GM10266 (cell line): ENCODE measurements at regions not wholly inside any gene's neighbourhood (a gene's known extent, or its start where the extent isn't known, plus 50 kb on each side); places are given as distances from the start of the nearest gene placed in this dataset.

Experiments
- DNase-seq: peaks from one replicate; pipeline ENCODE4 v3.0.0; 2012; ENCODE audit errors: extremely low spot score
- TF ChIP-seq, protein P1 (sequence below): IDR thresholded peaks from 2 replicates; pipeline ENCODE4 v1.5.1; 2012; ENCODE audit warnings: mild to moderate bottlenecking, low read depth; ENCODE audit not compliant: control insufficient read depth, insufficient read depth; ENCODE audit errors: missing control alignments

DNA sequence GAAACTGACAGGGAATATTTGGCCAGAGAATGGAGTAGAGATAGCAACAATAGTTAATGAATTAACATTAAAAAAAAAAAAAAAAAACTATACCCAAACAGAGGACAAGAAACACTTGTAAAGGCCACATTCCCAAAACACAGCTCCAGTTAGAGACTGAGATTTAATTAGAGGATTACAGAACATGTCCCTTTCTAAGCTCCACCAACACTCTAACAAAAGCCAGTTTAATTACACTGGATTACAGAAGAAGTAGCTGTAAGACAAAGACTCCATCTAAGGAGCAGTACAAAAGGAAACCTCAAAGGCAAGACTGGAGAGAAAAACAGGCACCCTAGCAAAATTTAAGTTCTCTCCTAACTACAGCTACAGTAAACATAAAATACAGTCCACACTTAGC lies 1247.7 kb upstream of the AGA start:
- DNase-seq, result no peak
- TF ChIP-seq, protein P1, sequence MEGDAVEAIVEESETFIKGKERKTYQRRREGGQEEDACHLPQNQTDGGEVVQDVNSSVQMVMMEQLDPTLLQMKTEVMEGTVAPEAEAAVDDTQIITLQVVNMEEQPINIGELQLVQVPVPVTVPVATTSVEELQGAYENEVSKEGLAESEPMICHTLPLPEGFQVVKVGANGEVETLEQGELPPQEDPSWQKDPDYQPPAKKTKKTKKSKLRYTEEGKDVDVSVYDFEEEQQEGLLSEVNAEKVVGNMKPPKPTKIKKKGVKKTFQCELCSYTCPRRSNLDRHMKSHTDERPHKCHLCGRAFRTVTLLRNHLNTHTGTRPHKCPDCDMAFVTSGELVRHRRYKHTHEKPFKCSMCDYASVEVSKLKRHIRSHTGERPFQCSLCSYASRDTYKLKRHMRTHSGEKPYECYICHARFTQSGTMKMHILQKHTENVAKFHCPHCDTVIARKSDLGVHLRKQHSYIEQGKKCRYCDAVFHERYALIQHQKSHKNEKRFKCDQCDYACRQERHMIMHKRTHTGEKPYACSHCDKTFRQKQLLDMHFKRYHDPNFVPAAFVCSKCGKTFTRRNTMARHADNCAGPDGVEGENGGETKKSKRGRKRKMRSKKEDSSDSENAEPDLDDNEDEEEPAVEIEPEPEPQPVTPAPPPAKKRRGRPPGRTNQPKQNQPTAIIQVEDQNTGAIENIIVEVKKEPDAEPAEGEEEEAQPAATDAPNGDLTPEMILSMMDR, result no peak

DNA sequence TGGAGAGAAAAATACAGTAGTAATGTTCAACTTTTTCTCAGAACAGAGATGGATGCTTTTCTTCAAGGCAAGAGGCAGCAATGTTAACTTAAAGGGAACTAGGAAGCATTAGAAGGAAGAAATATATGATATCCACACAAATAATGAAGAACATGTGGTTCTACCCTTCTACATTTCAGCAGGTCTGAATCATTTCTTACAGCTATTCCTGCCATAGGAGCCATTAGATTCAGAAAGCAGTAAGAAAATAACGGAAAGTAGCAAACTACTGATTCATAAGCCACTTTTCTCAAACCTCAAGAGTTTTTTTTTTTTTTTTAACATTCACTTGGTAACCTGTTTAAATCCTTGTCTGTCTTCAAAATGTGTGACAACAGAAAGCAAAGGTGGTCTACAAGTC lies 1251.6 kb upstream of the AGA start:
- TF ChIP-seq, protein P1, result no peak
- DNase-seq, result no peak

DNA sequence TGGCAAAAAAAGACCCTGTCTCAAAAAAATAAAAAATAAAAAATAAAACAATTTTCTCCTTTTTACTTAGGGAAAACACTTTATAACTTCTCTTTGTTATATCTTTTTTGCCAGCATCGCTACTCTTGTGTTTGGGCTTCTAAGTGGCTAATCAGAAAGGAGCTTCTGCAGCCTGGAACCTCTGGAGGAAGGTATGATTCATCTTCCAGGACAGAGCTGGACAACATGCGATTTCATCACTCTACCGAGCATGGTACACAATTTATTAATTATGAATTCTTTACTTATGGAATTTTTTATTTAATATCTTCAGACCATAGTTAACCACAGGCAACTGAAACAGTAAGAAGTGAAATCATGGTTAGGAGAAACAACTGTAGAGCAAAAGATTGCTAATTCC lies 1254.3 kb upstream of the AGA start:
- no peak for DNase-seq
- TF ChIP-seq, protein P1, result no peak

DNA sequence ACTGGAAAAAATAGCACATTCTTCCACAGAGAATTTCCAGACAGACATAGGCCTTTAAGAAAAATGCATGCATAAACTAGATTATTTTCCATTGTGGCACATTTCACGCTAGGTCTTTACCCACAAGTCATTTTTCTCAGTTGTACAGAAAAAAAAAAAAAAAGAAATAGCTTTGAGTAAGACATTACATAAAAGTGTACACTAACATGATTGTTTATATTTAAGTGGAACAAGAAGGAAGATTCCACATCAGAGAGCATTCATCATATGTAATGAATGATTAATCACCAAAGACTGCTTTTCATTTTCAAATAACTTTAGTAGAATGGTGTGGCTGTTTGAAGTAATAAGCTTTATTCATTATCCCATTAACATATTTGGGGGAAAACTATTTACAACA lies 1270.2 kb upstream of the AGA start:
- TF ChIP-seq, protein P1, result no peak

DNA sequence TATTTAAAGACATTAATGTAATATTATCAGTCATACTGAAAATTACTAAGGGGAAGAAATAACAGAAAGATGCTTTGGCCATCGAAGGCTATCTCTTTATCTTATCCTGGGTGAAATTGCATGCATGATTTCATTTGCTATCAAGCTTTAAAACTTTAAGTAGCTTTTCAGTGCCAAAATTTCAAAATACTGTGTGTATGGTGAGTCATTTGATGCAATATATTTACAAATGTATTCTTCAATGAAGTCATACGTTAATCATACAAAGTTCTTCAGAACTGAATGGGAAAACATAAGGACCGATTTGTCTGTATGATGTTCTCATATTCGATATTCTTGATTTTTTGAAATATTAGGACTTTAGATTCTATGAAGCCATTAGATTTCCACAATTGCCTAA lies 1295.8 kb upstream of the AGA start:
- no peak for DNase-seq
- TF ChIP-seq, protein P1, result no peak

More for the DNA sequence above, 1270.2 kb upstream of the AGA start:
- no peak for DNase-seq

DNA sequence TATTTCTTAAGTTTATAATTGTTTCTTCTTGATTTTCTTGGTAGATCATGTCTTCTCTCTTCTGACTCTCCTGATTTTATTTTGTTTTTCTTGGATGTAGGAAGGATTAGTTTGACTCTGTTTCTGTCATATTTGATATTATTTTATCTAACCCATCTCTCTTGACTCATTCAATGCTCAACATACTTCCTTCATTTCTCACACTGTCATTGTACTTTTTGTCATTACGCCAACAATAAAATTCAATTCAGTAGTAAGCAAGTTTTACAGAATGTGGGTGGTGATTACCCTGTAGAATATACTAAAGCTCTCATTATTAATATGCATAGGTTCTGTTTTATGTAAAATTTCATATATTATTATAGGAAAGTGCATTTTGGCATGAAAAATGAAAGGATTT lies 1303.0 kb upstream of the AGA start:
- TF ChIP-seq, protein P1, result no peak
- no peak for DNase-seq

DNA sequence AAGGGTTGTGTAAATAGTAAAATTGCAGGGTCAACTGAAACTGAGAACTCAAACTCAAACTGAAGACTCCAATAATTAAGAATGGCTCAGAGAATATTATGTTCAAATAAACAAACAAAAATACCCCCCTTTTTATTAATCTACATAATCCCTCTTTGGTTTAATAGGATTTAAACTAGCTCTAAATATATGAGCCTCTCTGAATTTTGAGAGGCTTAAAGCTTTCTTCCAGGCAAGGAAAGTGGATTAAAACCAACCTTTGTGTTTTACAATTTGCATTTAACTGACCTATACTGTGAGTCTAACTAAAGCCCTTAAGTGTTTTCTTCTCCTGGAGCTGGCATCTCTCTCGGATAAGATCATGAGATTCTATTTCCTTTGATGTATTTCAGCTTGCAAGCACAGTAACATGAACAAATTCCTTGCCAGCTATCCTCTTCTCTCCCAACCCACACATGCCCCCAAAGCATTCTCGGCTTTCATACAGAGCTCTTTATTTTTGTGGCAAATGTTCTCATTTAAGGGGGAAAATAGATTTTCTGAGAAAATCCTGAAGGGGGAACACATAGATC lies 1310.8 kb upstream of the AGA start:
- TF ChIP-seq, protein P1, result no peak
- DNase-seq, result no peak
